Lower lobe of right lung (tissue), 2 donors: ENCODE measurements at regions not wholly inside any gene's neighbourhood (a gene's known extent, or its start where the extent isn't known, plus 50 kb on each side); places are given as distances from the start of the nearest gene placed in this dataset.
"Not testable (repeated sequence)": the region's sequence is repeated elsewhere in the genome, so short reads cannot be mapped to it uniquely, and the experiment has no call there.

Experiments
- ATAC-seq, 2 donors: fragments of 200-7000 bp; cut with Tn5 transposase; one replicate each; pipeline ENCODE4 v1.9.1; 2020 to 2022; ENCODE audit warnings: mild to moderate bottlenecking in 2 of 2, moderate library complexity in 2 of 2
- DNase-seq: peaks from one replicate; pipeline ENCODE4 v3.0.0-alpha.2; 2020
- H3K27ac ChIP-seq: fragments of 200-600 bp; one replicate; pipeline ENCODE4 v1.8.0; 2022
- H3K27me3 ChIP-seq: fragments of 200-600 bp; one replicate; pipeline ENCODE4 v1.8.0; 2022; ENCODE audit warnings: low read depth
- H3K36me3 ChIP-seq: fragments of 200-600 bp; one replicate; pipeline ENCODE4 v1.8.0; 2022; ENCODE audit warnings: mild to moderate bottlenecking
- H3K4me1 ChIP-seq: fragments of 200-600 bp; one replicate; pipeline ENCODE4 v1.8.0; 2022
- H3K4me3 ChIP-seq: fragments of 200-600 bp; one replicate; pipeline ENCODE4 v1.8.0; 2022; ENCODE audit warnings: mild to moderate bottlenecking
- H3K9me3 ChIP-seq: fragments of 200-600 bp; one replicate; pipeline ENCODE4 v1.8.0; 2022
- intact Hi-C: fragments of 100-400 bp; cut with DNase I; formaldehyde crosslinking; loops from one replicate; pipeline ENCODE4 v1.11.0; 2022
- TF ChIP-seq, protein P1 (sequence below): fragments of 200-600 bp; IDR thresholded peaks from one replicate; pipeline ENCODE4 v1.8.0; 2022; ENCODE audit warnings: antibody characterized with exemption, mild to moderate bottlenecking
- donor health status: DM: no; HTN: yes; CAD: no; lungs with severe emphysema.

DNA sequence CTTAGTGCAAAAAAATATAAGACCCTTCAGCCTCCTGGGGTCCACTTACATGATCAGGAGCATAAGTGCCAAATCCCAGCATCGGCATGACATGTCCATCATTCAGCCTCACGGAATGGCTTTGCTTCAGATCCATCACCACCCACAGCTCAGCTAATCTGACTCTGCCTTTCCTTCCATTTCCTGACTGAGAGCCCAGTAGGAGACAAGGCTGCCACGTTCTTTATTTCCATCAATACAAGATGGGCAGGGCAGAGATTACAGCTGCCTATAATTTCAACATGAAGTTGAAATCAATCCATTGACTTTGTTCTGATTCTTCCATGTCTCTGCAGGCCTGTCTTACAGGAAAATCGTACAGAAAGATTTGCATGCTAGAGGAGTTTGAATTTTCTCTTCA, 76.4 kb upstream of the UCN3 start:
- Histone ChIP-seq H3K36me3 (no peaks in the 10 kb centered on the region), H3K4me3 (no peak overlapping the region), H3K27me3 (no peaks in the 10 kb centered on the region), H3K4me1 (peaks cover 33% of the 10 kb centered on the region), H3K9me3 (no peaks in the 10 kb centered on the region), H3K27ac (no peak overlapping the region)
- ATAC-seq (no peak), DNase-seq (no peak)
- intact Hi-C loops, result no loop called here
- TF ChIP-seq, protein P1, sequence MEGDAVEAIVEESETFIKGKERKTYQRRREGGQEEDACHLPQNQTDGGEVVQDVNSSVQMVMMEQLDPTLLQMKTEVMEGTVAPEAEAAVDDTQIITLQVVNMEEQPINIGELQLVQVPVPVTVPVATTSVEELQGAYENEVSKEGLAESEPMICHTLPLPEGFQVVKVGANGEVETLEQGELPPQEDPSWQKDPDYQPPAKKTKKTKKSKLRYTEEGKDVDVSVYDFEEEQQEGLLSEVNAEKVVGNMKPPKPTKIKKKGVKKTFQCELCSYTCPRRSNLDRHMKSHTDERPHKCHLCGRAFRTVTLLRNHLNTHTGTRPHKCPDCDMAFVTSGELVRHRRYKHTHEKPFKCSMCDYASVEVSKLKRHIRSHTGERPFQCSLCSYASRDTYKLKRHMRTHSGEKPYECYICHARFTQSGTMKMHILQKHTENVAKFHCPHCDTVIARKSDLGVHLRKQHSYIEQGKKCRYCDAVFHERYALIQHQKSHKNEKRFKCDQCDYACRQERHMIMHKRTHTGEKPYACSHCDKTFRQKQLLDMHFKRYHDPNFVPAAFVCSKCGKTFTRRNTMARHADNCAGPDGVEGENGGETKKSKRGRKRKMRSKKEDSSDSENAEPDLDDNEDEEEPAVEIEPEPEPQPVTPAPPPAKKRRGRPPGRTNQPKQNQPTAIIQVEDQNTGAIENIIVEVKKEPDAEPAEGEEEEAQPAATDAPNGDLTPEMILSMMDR, result no peak

DNA sequence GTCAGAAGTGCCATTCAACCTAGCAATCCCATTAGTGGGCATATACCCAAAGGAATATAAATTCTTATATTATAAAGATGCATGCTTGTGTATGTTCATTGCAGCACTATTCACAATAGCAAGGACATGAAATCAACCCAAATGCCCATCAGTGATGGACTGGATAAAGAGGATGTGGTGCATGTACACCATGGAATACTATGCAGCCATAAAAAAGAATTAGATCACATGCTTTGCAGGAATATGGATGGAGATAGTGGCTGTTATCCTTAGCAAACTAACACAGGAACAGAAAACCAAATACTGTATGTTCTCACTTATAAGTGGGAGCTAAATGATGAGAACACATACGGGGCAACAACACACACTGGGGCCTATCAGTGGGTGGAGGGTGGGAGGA, 75.5 kb upstream of the UCN3 start:
- H3K27ac ChIP-seq, H3K36me3 ChIP-seq, intact Hi-C loops, DNase-seq, ATAC-seq, H3K4me3 ChIP-seq, H3K27me3 ChIP-seq, H3K9me3 ChIP-seq: not testable (repeated sequence)
- peaks cover 33% of the 10 kb centered on the region for H3K4me1 ChIP-seq

DNA sequence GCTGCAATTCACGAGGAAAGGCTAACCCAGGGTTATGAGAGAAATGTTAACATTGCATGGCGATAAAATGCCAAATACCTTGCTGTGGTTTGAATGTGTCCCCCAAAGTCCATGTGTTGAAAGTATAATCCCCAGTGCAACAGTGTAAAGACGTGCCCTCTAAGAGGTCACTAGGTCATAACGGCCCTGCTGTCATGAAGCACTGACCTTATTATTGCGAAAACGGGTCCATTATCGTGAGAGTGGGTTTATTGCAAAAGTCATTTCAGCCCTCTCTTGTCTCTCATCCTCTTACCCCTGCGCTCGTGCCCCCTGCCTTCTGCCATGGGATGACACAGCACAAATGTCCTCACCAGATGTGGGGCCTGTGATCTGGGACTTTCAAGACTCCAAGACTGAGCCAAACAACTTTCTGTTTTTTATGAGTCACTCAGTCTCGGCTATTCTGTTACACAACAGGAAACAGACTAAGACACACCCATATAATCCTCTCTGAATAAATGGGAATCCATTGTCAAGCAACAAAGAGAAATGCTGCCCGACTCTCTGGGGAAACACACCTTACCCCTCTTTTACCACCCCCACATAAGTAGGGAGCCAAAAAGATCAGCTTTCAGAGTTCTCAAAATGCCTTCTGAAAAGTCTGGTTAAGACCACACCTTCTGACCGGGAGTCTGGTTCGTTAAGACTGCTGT, 73.1 kb upstream of the UCN3 start:
- peak; percentile 78 for DNase-seq
- TF ChIP-seq, protein P1, result no peak
- Histone ChIP-seq H3K36me3 (no peaks in the 10 kb centered on the region), H3K9me3 (no peaks in the 10 kb centered on the region), H3K4me1 (peaks cover 36% of the 10 kb centered on the region), H3K27ac (peak overlapping the region; percentile 79), H3K27me3 (no peaks in the 10 kb centered on the region), H3K4me3 (no peak overlapping the region)
- intact Hi-C loops, result no loop called here
- peak; percentile 72 to 85 for ATAC-seq

DNA sequence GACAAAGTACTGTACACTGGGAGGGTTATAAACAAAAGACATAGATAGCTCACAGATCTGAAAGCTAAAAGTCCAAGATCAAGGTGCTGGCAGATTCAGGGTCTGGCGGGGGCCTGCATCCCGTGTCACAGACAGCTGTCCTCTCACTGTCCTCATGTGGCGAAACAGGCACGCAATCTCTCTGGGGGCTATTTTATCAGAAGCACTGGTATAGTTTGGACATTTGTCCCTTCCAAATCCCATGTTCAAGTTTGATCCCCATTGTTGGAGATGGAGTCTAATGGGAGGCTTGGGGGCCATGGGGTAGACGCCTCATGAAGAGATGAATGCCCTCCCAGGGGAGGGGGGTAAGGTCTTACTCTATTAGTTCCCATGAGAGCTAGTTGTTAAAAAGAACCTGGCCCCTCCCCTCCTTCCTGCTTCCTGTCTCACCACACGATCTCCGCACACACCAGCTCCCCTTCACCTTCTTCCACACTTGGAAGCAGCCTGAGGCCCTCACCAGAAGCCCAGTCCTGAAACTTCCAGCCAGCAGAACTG, 72.5 kb upstream of the UCN3 start:
- intact Hi-C loops, result no loop called here

DNA sequence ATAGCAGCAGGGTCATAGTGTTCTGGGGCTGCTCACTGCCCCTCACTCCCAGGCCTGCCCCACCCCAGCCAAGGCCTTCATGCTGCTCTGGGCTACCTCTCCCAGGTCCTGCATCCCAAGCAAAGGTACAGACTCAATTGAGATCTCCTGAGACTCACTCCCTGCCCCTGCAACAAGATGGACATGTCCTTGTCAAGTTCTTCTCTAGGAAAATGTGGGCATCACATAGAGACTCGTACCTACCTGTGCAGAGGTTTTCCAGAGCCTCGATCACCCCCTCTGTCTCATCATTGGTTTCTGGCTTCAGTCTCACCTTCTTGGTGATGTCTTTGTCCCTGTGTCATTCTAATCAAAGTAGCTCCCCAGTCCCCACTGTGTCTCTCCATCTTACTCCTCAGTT, 71.8 kb upstream of the UCN3 start:
- DNase-seq, H3K27me3 ChIP-seq, H3K36me3 ChIP-seq, intact Hi-C loops, H3K9me3 ChIP-seq, H3K4me3 ChIP-seq, ATAC-seq: not testable (repeated sequence)
- H3K4me1 ChIP-seq, result peaks cover 44% of the 10 kb centered on the region
- peak overlapping the region; percentile 31 for H3K27ac ChIP-seq

More for the DNA sequence above, 72.5 kb upstream of the UCN3 start:
- Histone ChIP-seq H3K36me3 (no peaks in the 10 kb centered on the region), H3K27ac (peak overlapping the region; percentile 79), H3K4me1 (peaks cover 42% of the 10 kb centered on the region), H3K9me3 (no peaks in the 10 kb centered on the region), H3K27me3 (no peaks in the 10 kb centered on the region), H3K4me3 (no peak overlapping the region)
- TF ChIP-seq, protein P1, result no peak
- ATAC-seq (peak in 1 of 2 donors; percentile 23), DNase-seq (no peak)

DNA sequence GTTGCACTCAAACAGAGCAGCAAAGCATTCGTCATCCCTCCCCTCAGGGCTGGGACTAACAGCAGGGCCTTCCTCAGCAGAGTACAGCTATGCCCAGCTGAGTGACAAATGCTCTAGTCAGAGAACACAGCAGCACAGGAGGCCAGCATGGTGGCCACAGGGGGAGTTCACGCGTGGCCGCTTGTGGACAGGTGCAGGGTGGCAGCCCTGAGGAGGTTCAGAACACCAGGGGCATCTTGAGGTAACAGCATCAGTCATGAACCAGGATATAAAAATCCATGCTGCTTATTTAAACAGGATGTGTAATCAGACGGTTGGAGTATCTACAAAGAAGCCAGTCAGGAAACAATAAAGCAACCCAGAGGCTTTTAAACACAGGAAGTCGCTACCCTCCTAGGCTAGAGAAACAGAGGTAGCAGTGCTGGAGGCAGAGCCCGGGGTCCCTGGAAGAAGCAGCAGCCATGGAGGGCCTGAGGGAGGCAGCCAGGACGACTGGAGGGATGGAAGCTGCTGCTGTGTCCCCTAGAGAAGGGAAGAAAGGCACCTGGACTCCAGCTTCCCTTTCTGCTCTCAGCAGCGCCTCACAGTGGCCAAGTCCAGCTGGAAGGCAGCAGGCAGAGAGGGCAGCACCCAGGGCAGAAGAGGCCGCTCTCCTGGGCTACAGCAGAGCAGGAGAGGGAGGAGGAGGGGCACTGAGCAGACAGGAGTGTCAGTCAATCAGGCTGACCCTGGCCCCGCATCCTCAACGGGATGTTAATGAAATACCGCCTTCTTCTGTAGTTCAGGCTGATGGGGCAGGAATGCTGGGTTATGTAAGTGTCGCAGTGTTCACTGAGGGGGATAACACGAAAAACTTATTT, 70.8 kb upstream of the UCN3 start:
- peak; percentile 64 to 69 for ATAC-seq
- H3K36me3 ChIP-seq, result no peaks in the 10 kb centered on the region
- DNase-seq, result peak; percentile 85
- no peak overlapping the region for H3K4me3 ChIP-seq
- H3K27me3 ChIP-seq, result no peaks in the 10 kb centered on the region
- TF ChIP-seq, protein P1, result peak; percentile 58
- intact Hi-C loops, result no loop called here
- H3K9me3 ChIP-seq, result no peaks in the 10 kb centered on the region
- H3K27ac ChIP-seq, result peak overlapping the region; percentile 72
- peaks cover 51% of the 10 kb centered on the region for H3K4me1 ChIP-seq
